GM21723 (cell line): ENCODE measurements at regions not wholly inside any gene's neighbourhood (a gene's known extent, or its start where the extent isn't known, plus 50 kb on each side); places are given as distances from the start of the nearest gene placed in this dataset.

Source experiments
- ATAC-seq: cut with Tn5 transposase; IDR thresholded peaks from one replicate; pipeline ENCODE4 v1.9.1; 2021; ENCODE audit warnings: mild to moderate bottlenecking, moderate library complexity; ENCODE audit not compliant: unreplicated experiment

- ATAC-seq: no peak
These were observed 415.9 kb downstream of the BCL11B start for GRCh38 chr14:98855926-98856715.

GRCh38 chr14:98858158-98858557 lies 413.8 kb downstream of the BCL11B start:
- no peak for ATAC-seq

DNA sequence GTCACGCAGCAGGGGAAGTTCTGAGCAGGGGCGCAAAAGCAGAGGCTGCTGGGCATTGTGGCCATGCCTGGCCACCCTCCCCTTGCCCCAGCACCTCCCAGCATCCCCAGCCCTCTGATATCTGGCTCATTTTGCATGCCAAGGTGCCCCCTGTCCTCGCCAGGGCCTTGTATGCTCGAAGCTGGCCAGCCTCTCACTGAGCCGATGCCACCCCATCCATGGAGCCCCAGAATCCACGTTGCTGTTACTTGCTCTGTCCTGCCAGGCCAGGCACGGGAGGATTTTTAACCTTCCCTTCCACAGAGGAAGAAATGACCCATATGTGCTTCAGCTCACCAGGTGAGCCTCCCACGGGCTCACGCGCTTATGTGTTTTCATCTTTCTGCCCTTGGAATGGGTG lies 413.4 kb downstream of the BCL11B start:
- no peak for ATAC-seq

- no peak for ATAC-seq
These were observed 412.7 kb downstream of the BCL11B start for GRCh38 chr14:98859301-98859700.

GRCh38 chr14:98864211-98864610 lies 407.8 kb downstream of the BCL11B start:
- no peak for ATAC-seq

DNA sequence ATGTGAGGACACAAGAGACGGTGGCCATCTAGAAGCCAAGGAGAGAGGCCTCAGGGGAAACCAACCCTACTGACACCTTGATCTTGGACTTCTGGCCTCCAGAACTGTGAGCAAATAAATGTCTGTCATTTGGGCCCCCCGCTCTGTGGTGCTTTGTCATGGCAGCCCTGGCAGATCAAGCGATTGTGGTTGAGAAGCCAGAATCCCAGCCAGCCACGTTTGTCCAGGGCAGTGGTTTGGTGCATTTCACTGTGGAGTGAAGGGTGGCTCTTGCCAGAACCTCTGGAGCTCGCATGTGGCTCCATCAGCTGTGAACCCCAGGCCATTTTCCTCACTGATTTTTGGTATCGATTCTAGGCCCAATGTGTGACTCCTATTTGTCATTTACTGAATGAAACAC lies 404.9 kb downstream of the BCL11B start:
- no peak for ATAC-seq

DNA sequence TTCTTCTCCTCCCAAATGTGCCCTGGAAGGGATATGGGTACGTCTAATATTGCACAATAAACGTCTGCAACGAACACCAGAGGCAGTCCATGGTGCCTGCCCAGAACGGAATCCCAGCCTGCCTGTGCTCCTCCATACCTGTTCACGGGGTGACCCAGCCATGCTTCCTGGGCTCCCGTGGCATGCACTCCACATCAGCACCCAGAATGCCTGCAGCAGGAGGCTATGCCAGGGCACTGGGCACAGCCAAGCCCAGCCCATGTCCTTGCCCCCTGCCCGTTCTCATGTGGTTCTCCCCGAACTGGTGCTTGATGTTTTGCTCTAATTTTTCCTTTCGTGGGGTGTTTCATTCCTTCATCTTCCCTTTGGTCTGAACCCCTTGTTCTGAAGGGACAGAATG lies 404.3 kb downstream of the BCL11B start:
- ATAC-seq: no peak

DNA sequence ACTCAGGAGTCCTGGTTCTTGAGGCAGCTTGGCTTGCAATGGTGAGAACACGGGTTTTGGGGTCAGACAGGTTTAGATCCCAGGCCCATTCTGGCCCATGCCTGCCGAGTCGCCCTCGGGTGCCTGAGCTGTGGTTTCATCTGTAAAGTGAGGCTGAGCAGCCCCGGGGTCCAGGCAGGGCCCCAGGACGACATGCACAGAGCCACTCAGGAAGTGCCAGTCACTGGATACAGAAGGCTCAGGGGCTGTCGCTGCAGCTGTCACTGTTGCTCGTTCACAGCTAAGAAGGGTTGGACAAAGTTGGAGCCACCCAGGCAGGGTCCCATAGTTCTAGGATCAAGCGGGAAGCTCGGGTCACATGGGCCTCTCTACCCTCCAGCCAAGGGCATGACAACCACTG lies 403.1 kb downstream of the BCL11B start:
- no peak for ATAC-seq

- no peak for ATAC-seq
These were observed 400.2 kb downstream of the BCL11B start for GRCh38 chr14:98871796-98872195.

DNA sequence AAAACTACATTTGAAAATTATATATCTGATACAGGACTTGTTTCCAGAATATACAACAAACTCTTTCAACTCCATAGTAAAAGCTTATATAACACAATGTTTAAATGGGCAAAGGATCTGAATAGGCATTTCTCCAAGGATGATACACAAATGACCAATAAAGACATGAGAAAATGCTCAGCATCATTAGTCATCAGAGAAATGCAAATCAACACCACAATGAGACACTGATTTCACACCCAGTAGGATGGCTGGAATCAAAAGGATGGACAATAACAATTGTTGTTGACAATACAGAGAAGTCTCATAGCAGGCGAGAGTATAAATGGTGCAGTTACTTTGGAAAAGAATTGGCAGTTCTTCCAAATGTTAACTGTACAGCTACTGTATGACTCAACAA lies 394.9 kb downstream of the BCL11B start:
- no peak for ATAC-seq

GRCh38 chr14:98878282-98878681 lies 393.7 kb downstream of the BCL11B start:
- no peak for ATAC-seq

DNA sequence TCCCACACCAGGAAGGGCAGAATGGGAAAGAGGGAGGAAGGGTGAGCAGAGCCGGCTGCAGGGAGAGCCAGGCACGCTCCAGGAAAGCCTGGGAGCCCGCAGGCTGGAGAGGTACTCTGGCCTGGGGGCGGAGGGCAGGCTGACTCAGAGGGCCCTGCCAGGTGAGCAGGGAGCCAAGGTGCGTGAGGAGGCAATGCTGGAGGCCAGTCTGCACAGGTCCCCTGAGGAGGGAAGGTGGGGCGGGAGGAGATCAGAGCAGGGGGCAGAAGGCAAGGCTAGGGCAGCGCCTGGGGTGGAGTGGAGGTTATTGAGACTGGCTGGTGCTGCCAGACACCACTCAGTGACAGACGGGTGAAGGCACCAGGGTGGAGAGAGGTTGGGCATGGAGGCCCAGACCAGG lies 385.0 kb downstream of the BCL11B start:
- ATAC-seq: no peak

DNA sequence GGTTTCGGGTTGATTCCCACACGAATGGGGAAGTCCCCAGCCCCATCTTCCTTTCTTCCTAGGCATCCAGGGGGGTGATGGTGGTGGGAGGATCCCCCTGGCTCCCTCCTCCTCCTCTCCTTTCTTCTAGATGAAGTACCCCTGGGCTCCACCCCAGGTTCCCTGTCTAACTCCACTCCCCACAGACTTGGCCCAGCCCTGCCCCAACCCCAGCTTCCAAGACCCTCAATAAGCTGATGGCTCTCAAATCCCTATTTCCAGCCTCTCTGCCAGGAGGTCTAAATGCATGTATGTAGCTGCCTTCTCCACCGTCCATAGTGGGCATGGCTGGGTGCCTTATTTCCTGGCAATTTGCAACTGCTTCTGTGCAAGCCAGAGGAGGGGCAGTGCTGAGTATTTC lies 383.7 kb downstream of the BCL11B start:
- no peak for ATAC-seq

GRCh38 chr14:98888927-98889835 lies 382.8 kb downstream of the BCL11B start:
- ATAC-seq: no peak

GRCh38 chr14:98889836-98890185 lies 382.2 kb downstream of the BCL11B start:
- ATAC-seq: no peak

GRCh38 chr14:98890556-98891340 lies 381.2 kb downstream of the BCL11B start:
- ATAC-seq: no peak

DNA sequence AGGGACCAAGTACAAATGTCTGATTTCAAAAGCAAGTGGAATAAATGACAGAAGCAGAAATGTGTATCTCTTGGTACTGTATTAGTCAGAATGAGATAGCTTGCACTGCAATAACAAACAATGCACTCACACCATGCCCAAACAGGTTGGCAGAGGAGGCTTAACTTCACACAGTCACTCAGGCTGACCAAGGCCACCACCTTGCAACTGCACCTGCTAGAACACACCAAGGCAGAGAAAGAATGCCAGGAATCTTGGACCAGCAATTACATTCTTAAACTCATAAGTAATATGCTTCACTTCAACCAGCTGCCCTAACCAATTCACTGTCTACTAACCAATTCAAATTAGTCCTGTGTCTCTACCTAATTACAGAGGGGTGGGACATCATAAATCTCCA lies 378.3 kb downstream of the BCL11B start:
- ATAC-seq: no peak

DNA sequence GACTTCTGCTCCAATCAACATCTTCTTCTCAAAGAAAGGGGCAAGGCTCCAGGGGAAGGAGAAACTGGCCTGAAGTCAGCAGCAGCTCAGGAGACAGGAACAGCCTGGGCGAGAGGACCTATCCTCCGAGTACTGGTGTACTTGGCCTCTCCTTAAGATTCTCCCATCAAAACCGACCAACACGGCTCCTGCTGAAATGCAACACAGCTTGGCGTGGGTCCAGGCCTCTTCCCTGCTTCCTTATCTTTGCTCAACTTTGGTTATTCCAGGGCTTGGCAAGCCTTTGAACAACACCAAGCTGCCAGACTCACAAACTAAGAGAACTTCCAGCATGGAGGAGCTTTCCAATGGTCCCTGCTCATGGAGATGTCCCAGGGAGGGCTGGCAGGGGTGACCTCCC lies 377.4 kb downstream of the BCL11B start:
- no peak for ATAC-seq

DNA sequence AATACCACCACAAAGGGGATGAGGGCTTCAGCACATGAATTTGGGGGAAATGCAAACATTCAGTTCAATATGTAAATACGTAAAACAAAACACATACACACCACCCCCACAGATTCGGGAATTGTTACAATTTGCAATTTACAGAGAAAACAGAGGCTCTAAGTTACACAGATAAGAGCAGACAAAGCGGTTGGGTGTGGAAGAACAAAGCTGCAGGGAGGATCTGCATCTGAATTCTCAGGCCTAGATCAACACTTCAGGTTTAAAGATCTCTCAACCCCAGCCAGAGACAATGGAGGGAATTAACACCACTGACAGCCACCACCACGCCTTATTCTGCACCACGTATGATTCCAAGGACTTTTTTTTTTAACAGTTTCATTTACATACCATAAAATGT lies 375.5 kb downstream of the BCL11B start:
- no peak for ATAC-seq

GRCh38 chr14:98897605-98898309 lies 374.2 kb downstream of the BCL11B start:
- ATAC-seq: no peak

- no peak for ATAC-seq
These were observed 372.6 kb downstream of the BCL11B start for GRCh38 chr14:98899441-98899840.
